GM12872 (cell line): ENCODE measurements at regions not wholly inside any gene's neighbourhood (a gene's known extent, or its start where the extent isn't known, plus 50 kb on each side); places are given as distances from the start of the nearest gene placed in this dataset.

Source experiments
- TF ChIP-seq, protein P1 (sequence below): IDR thresholded peaks from 3 replicates; pipeline ENCODE4 v1.5.1; 2011; ENCODE audit warnings: low read depth, mild to moderate bottlenecking, low read length, moderate library complexity; ENCODE audit not compliant: insufficient read depth

DNA sequence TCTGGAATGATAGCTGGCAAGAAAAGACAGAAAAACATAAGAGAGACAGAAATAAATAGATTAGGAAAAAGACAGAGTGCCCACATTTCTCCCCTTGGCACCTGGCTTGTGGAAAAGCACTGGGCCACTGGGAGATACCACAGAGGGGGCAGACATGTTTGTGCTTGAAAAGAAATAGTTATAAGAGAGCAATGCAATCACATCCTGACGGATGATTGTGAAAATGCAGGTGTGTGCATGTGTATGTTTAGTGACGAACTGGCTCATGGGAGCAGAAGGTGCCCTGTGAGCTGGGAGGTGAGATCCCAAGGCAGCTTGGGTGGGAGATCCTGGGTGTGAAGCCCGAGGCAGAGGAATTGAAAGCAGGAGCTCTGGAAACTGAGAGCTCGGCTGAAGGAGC lies 617.9 kb downstream of the BCOR start:
- TF ChIP-seq, protein P1, sequence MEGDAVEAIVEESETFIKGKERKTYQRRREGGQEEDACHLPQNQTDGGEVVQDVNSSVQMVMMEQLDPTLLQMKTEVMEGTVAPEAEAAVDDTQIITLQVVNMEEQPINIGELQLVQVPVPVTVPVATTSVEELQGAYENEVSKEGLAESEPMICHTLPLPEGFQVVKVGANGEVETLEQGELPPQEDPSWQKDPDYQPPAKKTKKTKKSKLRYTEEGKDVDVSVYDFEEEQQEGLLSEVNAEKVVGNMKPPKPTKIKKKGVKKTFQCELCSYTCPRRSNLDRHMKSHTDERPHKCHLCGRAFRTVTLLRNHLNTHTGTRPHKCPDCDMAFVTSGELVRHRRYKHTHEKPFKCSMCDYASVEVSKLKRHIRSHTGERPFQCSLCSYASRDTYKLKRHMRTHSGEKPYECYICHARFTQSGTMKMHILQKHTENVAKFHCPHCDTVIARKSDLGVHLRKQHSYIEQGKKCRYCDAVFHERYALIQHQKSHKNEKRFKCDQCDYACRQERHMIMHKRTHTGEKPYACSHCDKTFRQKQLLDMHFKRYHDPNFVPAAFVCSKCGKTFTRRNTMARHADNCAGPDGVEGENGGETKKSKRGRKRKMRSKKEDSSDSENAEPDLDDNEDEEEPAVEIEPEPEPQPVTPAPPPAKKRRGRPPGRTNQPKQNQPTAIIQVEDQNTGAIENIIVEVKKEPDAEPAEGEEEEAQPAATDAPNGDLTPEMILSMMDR: no peak

DNA sequence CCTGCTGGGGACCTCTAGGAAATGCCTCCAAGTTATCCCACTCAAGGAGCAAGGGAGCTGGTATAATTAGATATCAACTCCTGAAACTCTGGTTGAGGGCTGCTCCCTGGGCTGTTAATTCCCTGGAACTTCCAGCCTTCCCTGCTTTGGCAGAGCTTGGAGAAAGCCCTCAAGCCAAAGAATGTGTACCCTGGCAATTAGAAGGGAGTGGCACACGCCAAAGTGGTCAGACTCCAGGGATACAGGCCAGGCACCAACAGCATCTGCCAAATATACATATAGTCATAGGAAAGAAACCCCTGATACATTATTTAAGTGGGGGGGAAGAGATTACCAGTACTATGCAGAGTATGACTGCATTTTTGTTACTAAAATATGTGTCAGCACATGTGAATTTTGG lies 616.8 kb downstream of the BCOR start:
- TF ChIP-seq, protein P1: no peak

DNA sequence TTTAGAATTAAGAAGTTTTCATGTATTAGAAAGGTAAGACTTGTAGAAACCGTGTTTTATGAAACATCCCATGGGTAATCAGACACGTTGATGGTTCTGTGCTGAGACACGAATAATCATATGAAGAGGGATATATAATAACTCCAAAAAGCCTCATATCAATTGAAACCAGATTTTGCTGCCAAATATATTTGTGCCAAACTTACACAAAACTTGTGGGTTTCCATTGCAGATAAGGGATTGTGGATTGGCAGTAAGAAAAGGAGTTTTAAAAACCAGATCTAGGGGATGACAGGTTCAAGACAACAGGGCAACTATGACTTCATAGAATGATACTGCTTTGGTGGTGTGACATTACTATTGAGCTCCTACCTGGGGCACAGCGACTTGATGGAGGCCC lies 616.1 kb downstream of the BCOR start:
- TF ChIP-seq, protein P1: no peak

DNA sequence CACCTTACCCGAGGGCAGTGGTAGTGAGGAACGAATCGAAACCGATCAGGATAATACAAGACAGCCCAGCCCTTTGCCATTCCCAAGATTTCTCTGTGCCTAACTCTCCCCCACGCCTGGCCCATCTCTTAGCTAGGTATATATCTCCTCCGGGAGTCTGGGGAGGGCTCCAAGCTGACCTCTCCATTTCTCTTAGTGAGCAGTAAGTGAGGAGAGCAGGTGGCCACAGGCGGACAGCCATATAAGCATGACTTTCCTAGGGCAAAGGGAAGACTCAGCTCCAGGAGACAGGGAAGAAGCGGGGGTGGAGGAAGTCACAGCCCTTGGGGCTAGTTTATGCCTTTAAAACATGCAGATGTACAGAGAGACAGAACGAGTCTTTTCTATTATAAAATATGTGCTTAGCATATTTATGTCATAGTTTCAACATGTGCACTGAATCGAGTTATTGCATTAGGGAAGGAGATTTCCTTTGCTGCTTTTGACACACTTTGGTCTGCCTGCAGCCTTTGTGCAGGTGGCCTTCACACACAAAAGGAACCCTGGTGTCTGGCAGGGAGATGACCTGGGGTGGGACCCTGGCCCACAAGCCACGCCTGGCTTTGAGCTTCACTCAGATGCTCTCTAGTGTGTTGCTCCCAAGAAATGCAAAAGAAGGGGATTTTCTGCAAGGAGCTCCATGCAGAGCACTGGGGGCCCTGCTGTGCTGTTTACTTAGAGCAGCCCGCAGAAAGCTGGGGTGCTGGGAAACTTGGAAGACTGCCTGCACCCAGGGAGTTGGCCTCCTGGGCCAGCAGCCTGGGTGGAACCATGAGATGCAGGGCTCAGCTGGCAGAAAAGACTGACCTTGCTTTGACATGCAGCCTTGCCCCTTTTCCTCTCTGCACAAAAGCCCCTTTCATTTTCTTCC lies 613.3 kb downstream of the BCOR start:
- TF ChIP-seq, protein P1: no peak

DNA sequence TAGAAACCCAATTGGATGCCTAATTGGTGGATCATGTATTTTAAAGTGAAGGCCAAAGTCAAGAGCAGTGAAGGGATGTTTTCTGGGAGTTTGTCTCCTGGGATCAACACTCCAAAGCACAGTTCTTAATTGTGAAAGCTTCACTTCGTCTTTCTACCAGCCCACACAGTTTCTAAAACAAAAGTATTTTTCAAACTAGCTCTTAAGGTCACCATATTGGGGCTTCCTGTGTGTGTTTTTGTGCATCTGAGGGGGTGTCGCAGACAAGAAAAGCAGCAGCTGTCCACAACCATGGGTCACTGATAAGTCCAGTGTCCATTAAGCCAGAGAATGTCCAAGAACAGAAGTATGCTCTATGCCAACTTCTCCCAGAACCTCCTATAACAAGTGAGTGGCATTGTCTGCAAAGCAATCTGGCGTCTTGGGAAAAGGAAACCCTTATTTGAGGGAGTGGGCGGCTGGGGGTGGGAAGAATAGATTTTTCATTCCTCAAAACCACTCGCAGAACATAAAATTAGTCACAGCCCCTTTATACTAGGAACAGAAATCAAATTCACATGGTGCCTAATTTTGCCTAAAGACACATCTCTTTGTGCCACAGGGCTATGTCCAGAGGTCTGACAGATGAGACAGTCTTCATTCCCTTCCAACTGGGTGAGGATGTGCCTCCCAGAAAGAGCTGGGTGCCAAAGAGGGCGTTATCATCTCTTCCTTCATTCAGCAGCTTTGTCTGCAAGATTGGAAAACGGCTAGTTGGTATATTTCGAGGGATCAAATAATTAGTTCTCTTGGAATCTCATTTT lies 610.4 kb downstream of the BCOR start:
- TF ChIP-seq, protein P1: no peak

DNA sequence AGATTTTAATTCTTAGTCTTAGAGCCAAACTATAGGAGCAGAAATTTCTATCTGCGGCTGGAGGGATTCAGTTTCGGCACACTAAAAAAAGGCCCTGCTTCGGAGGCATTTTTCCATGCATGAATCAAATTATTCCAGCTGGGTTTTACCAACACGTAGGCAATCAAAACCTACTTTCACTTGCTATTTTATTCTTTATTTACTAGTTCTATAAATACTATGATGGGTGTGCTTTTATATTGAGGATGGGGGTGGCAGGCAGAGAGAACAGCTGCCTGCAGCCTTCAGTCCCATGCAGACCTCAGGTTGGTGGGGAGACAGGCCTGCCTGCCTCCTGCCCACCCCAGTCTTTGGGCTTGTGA lies 609.8 kb downstream of the BCOR start:
- TF ChIP-seq, protein P1: no peak

DNA sequence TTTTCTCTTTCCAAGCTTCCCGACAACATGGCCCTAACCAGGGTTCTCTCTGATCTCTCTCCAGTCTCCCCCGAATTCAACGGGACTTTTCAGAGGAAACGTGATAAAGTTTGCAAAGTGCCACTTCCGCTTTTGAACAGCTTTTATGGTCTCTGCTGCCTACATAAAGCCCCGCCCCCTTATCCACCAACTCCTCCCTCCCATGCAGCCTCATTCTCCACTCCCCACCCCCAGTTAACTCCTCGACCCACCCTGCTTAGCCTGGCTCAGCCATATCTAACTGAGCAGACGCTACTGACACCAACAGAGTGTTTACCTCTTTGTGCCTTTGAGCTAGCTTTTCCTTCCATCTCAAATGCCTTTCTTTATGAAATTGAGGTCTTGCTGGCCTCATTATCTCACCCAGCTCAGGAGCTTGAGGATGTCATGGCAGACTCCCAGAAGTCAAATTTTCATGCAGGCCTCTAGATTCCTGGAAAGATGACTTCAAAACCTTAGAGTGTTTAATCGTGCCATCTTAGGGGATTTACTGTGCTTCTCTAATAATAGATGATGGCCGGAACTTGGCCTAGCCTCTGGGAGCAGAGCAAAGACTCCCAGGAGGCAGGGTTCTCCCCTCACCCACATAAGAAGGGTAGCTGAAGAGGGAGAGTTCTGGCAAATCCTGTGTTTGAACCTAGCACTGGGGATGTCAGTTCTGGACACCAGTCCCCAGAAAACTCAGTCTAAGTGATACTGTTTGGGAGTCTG lies 606.0 kb downstream of the BCOR start:
- TF ChIP-seq, protein P1: no peak
